Loucy (cell line): ENCODE measurements at regions not wholly inside any gene's neighbourhood (a gene's known extent, or its start where the extent isn't known, plus 50 kb on each side); places are given as distances from the start of the nearest gene placed in this dataset.

ENCODE experiments used
- CTCF ChIP-seq: fragments of 200-600 bp; sonication (generic); conservative IDR thresholded peaks from 2 replicates; pipeline ENCODE4 v1.5.1; 2014; ENCODE audit warnings: mild to moderate bottlenecking, antibody characterized with exemption, low read length
- EZH2phosphoT487 ChIP-seq: fragments of 200-600 bp; IDR thresholded peaks from 2 replicates; pipeline ENCODE4 v1.6.1; 2018; ENCODE audit warnings: antibody characterized with exemption, mild to moderate bottlenecking, moderate library complexity, borderline replicate concordance

- TF ChIP-seq CTCF, result no peak
- no peak for TF ChIP-seq EZH2phosphoT487
These were observed 536.9 kb downstream of the HACE1 start for GRCh38 chr6:104322841-104323240.
